Liver (tissue), 8 donors: ENCODE measurements at regions not wholly inside any gene's neighbourhood (a gene's known extent, or its start where the extent isn't known, plus 50 kb on each side); places are given as distances from the start of the nearest gene placed in this dataset.
"Not testable (repeated sequence)": the region's sequence is repeated elsewhere in the genome, so short reads cannot be mapped to it uniquely, and the experiment has no call there.

Source experiments
- DNase-seq: peaks from one replicate; pipeline ENCODE4 v3.0.0-alpha.2; 2017; ENCODE audit warnings: low spot score
- H3K27ac ChIP-seq, 2 donors: one replicate each; pipeline ENCODE4 v1.7.0; 2013; ENCODE audit warnings: inconsistent platforms in 2 of 2, low read length in 2 of 2, control low read depth in 1 of 2, low read depth in 1 of 2, mild to moderate bottlenecking in 1 of 2
- H3K27me3 ChIP-seq, 4 donors: one replicate each; pipeline versions ENCODE4 v1.6.1 to v1.7.0; 2013; ENCODE audit warnings: low read length in 3 of 4, inconsistent platforms in 1 of 4, mild to moderate bottlenecking in 1 of 4, moderate library complexity in 1 of 4; ENCODE audit not compliant: control insufficient read depth in 4 of 4, insufficient read depth in 4 of 4
- H3K36me3 ChIP-seq, 4 donors: one replicate each; pipeline versions ENCODE4 v1.6.1 to v1.7.0; 2013; ENCODE audit warnings: low read length in 3 of 4, mild to moderate bottlenecking in 3 of 4, low read depth in 1 of 4, moderate library complexity in 1 of 4; ENCODE audit not compliant: control insufficient read depth in 4 of 4, insufficient read depth in 3 of 4
- H3K4me1 ChIP-seq, 4 donors: one replicate each; pipeline versions ENCODE4 v1.6.1 to v1.7.0; 2013; ENCODE audit warnings: low read length in 3 of 4, mild to moderate bottlenecking in 3 of 4, moderate library complexity in 1 of 4; ENCODE audit not compliant: control insufficient read depth in 4 of 4, insufficient read depth in 4 of 4
- H3K4me3 ChIP-seq, 3 donors: one replicate each; pipeline versions ENCODE4 v1.6.1 to v1.7.0; 2013; ENCODE audit warnings: low read length in 3 of 3, control low read depth in 1 of 3, low read depth in 1 of 3, mild to moderate bottlenecking in 1 of 3
- H3K9ac ChIP-seq, 2 donors: one replicate each; pipeline ENCODE4 v1.7.0; 2013; ENCODE audit warnings: low read length in 2 of 2, mild to moderate bottlenecking in 2 of 2, moderate library complexity in 2 of 2, control low read depth in 1 of 2, low read depth in 1 of 2
- H3K9me3 ChIP-seq, 4 donors: one replicate each; pipeline versions ENCODE4 v1.6.1 to v1.7.0; 2013; ENCODE audit warnings: low read length in 3 of 4; ENCODE audit not compliant: control insufficient read depth in 4 of 4
- EGR1 ChIP-seq, 2 donors: IDR thresholded peaks; 2 replicates each; pipeline ENCODE4 v1.6.1; 2016 to 2018; ENCODE audit warnings: antibody characterized with exemption in 2 of 2, low read depth in 2 of 2
- FOXA1 ChIP-seq: IDR thresholded peaks from 2 replicates; pipeline ENCODE4 v1.6.1; 2016; ENCODE audit warnings: antibody characterized with exemption
- FOXA2 ChIP-seq: IDR thresholded peaks from 2 replicates; pipeline ENCODE4 v1.6.1; 2016; ENCODE audit warnings: antibody characterized with exemption
- GABPA ChIP-seq, 2 donors: IDR thresholded peaks in 1 of 2; conservative IDR thresholded peaks in 1 of 2; 2 replicates each; pipeline ENCODE4 v1.6.1; 2016; ENCODE audit warnings: antibody characterized with exemption in 2 of 2, mild to moderate bottlenecking in 1 of 2, moderate library complexity in 1 of 2
- HNF4A ChIP-seq, 2 donors: conservative IDR thresholded peaks; 2 replicates each; pipeline ENCODE4 v1.6.1; 2016; ENCODE audit warnings: antibody characterized with exemption in 2 of 2, mild to moderate bottlenecking in 2 of 2
- JUND ChIP-seq, 2 donors: IDR thresholded peaks; 2 replicates each; pipeline ENCODE4 v1.6.1; 2016; ENCODE audit warnings: antibody characterized with exemption in 2 of 2
- NR2F2 ChIP-seq: IDR thresholded peaks from 2 replicates; pipeline ENCODE4 v1.6.1; 2016; ENCODE audit warnings: antibody characterized with exemption
- RAD21 ChIP-seq, 2 donors: IDR thresholded peaks; 2 replicates each; pipeline ENCODE4 v1.6.1; 2016; ENCODE audit warnings: antibody characterized with exemption in 2 of 2, mild to moderate bottlenecking in 2 of 2
- REST ChIP-seq: IDR thresholded peaks from 2 replicates; pipeline ENCODE4 v1.6.1; 2016; ENCODE audit warnings: antibody characterized with exemption, mild to moderate bottlenecking
- SP1 ChIP-seq: IDR thresholded peaks from 2 replicates; pipeline ENCODE4 v1.6.1; 2018; ENCODE audit warnings: antibody characterized with exemption, mild to moderate bottlenecking
- TAF1 ChIP-seq: conservative IDR thresholded peaks from 2 replicates; pipeline ENCODE4 v1.6.1; 2016; ENCODE audit warnings: antibody characterized with exemption, mild to moderate bottlenecking
- WGBS: extraction: QIAGEN DNeasy Blood & Tissue Kit; methylation state at CpG from one replicate; pipeline ENCODE4 v1.1.7; 2013; 5-methylcytosine and 5-hydroxymethylcytosine counted together
- TF ChIP-seq, protein P1 (sequence below): fragments of 150-350 bp; IDR thresholded peaks from 2 replicates; pipeline ENCODE4 v1.5.1; 2017; ENCODE audit warnings: improper control_type of control experiment, low read depth, low read length; ENCODE audit not compliant: missing input control
- TF ChIP-seq, protein P2 (sequence below): IDR thresholded peaks from 2 replicates; pipeline ENCODE4 v1.6.1; 2016; ENCODE audit warnings: antibody characterized with exemption
- donor health status: healthy.
- donor health status: healthy.
- donor health status: healthy.
- donor health status: healthy.
- donor health status: healthy.

DNA sequence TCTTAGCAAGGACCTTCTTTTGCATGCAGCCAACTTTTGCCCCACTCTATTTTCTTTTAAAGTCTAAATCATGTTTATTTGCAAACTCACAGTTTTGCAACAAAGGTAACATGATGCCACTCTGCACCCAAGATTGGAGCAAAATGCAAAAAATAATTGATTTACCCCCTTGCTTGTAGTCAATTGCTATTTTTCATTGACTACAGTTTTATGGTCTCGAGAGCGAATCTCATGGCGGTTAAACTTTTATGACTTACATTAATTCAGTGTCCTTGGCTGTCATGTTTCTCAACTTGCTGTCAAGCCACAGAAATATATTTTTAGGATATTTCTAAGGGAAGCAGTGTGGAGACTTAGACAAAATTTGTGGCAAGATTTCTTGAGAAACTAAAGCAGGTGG is 110.0 kb upstream of the JCAD start:
- no peak overlapping the region for H3K4me3 ChIP-seq
- no peak overlapping the region for H3K27ac ChIP-seq
- DNase-seq: no peak
- no peaks in the 10 kb centered on the region for H3K4me1 ChIP-seq
- H3K27me3 ChIP-seq: no peaks in the 10 kb centered on the region
- TF ChIP-seq JUND (IDR thresholded peaks at IDR 0.05) (no peak), GABPA (IDR thresholded peaks at IDR 0.05 in 1 of 2, conservative IDR thresholded peaks at IDR 0.05 in 1 of 2) (no peak), RAD21 (IDR thresholded peaks at IDR 0.05) (no peak), TAF1 (no peak), HNF4A (conservative IDR thresholded peaks at IDR 0.05) (no peak), FOXA1 (no peak), NR2F2 (no peak), FOXA2 (no peak), EGR1 (IDR thresholded peaks at IDR 0.05; ENCODE audit: low read depth in 2 of 2) (no peak)
- TF ChIP-seq, protein P1, sequence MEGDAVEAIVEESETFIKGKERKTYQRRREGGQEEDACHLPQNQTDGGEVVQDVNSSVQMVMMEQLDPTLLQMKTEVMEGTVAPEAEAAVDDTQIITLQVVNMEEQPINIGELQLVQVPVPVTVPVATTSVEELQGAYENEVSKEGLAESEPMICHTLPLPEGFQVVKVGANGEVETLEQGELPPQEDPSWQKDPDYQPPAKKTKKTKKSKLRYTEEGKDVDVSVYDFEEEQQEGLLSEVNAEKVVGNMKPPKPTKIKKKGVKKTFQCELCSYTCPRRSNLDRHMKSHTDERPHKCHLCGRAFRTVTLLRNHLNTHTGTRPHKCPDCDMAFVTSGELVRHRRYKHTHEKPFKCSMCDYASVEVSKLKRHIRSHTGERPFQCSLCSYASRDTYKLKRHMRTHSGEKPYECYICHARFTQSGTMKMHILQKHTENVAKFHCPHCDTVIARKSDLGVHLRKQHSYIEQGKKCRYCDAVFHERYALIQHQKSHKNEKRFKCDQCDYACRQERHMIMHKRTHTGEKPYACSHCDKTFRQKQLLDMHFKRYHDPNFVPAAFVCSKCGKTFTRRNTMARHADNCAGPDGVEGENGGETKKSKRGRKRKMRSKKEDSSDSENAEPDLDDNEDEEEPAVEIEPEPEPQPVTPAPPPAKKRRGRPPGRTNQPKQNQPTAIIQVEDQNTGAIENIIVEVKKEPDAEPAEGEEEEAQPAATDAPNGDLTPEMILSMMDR: no peak
- H3K9ac ChIP-seq: no peak overlapping the region
- no peaks in the 10 kb centered on the region for H3K9me3 ChIP-seq
- WGBS: 96% methylated on average over 3 of the region's 3 CpGs
- H3K36me3 ChIP-seq: no peaks in the 10 kb centered on the region

DNA sequence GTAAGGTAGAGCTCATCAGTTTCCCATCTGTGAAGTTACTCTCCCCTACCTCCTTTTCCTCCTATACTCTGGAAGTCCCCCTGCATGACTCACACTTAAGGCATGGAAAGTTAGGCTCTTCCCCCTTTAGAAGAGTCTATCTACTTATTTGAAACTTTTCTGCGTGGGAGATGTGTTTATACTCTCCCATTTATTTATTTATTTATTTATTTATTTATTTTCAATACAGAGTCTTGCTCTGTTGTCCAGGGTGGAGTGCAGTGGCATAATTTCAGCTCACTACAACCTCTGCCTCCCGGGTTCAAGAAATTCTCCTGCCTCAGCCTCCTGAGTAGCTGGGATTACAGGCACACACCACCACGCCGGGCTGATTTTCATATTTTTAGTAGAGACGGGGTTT is 107.5 kb upstream of the JCAD start:
- no peak overlapping the region for H3K9ac ChIP-seq
- H3K27ac ChIP-seq: no peak overlapping the region
- no peaks in the 10 kb centered on the region for H3K36me3 ChIP-seq
- 90% methylated on average over 5 of the region's 5 CpGs for WGBS
- no peak for DNase-seq
- TF ChIP-seq EGR1 (IDR thresholded peaks at IDR 0.05; ENCODE audit: low read depth in 2 of 2): no peak
- no peak for TF ChIP-seq SP1
- TF ChIP-seq, protein P2, sequence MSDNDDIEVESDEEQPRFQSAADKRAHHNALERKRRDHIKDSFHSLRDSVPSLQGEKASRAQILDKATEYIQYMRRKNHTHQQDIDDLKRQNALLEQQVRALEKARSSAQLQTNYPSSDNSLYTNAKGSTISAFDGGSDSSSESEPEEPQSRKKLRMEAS: no peak
- TF ChIP-seq REST: no peak
- TF ChIP-seq, protein P1: no peak
- no peak for TF ChIP-seq TAF1
- no peak for TF ChIP-seq HNF4A (conservative IDR thresholded peaks at IDR 0.05)
- no peak for TF ChIP-seq RAD21 (IDR thresholded peaks at IDR 0.05)
- TF ChIP-seq NR2F2: no peak
- H3K9me3 ChIP-seq: no peaks in the 10 kb centered on the region
- H3K4me3 ChIP-seq: no peak overlapping the region
- H3K4me1 ChIP-seq: no peaks in the 10 kb centered on the region
- no peaks in the 10 kb centered on the region for H3K27me3 ChIP-seq

DNA sequence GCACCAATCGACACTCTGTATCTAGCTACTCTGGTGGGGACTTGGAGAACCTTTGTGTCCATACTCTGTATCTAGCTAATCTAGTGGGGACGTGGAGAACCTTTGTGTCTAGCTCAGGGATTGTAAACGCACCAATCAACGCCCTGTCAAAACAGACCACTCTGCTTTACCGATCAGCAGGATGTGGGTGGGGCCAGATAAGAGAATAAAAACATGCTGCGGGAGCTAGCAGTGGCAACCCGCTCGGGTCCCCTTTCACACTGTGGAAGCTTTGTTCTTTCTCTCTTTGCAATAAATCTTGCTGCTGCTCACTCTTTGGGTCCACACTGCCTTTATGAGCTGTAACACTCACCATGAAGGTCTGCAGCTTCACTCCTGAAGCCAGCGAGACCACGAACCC is 104.0 kb upstream of the JCAD start:
- not testable (repeated sequence) for H3K9ac ChIP-seq, H3K27ac ChIP-seq, H3K36me3 ChIP-seq, H3K4me1 ChIP-seq, DNase-seq, H3K4me3 ChIP-seq, H3K27me3 ChIP-seq, H3K9me3 ChIP-seq
- 80% methylated on average over 8 of the region's 10 CpGs for WGBS

- not testable (repeated sequence) for H3K4me3 ChIP-seq, H3K27me3 ChIP-seq, H3K4me1 ChIP-seq, H3K9ac ChIP-seq, H3K36me3 ChIP-seq, H3K9me3 ChIP-seq, DNase-seq, H3K27ac ChIP-seq
- WGBS: 95% methylated on average over 25 of the region's 25 CpGs
Observed at GRCh38 chr10:30162796-30163195, 103.4 kb upstream of the JCAD start.
